ENCODE measurements at regions not wholly inside any gene's neighbourhood (a gene's known extent, or its start where the extent isn't known, plus 50 kb on each side); places are given as distances from the start of the nearest gene placed in this dataset.

DNA sequence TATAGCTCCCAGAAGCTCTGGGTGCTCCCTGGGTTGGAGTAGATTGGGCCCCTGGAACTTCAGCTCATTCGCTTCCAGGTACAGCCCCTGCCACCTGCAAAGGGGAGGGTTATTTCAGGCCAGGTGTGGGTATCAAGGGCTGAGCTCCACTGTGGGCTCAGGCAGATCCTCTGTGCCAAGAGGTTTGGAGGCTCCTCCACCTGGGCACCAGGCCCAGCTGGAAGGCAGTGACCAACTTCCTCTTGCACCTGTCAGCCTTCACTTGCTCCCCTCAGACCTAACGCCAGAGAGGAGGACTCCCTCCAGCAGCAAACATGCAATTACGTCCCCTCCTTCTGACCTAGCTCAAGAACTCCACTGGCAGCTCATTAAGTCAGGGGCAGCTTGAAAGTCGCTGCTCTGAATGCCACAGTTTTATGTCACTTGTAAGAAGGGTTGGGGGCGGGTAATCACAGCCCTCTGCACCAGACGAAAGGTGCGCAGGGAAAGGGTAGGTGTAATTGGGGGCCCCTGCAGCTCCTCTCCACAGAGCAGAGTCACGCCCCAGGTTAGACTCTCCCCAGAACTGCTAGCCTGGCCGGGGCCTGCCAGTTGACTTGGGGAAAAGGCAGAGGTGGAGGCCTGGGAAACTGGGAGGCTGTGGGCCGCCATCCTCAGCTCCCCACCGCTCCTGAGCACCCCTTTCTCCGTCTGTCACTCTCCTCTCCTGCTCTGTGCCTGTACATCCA is 125.0 kb upstream of the TMPRSS2 start:
- DNase-seq (ENCODE audit: low spot score): no peak

DNA sequence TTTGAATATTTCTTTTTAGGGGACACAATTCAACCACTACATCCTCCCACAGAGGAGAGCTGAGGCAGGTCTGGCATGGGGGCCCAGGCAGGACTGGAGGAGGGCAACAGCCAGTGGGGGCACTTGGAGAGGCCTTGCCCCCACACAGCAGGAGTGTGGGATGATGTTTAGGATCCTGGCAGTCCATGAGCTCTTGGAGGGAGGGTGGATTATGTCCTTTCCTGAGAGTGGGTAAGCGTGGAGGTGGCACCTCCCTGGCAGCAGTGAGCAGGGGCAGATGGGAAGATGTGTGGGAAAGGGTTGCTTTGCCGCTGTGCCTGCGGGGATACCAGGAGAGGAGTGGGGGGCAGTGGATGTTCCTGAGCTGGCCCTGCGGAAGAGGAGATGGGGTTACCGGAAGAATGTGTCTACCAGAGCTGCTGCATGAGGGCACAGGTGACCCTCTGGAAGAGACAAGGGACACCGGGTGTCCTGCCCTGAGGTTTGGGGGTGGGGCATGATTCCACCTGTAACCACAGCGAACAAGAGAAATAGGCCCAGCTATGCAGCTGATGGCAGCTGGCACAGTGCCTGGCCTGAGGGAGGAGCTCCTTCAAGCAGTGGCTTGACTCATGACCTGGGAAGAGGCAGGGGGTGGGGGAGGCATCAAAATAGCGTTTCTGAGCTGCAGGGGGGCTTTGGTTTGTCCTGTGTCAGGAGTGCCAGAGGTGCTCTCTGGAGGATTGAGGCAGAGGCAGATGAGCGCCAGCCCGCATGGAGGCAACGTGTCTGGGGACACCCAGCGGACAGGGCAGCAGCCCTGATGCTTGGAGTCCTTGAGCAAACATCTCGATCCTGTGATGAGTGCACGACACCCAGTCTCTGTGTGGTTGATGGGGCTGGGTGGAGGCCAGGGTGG is 123.9 kb upstream of the TMPRSS2 start:
- no peak for DNase-seq (ENCODE audit: low spot score)

DNA sequence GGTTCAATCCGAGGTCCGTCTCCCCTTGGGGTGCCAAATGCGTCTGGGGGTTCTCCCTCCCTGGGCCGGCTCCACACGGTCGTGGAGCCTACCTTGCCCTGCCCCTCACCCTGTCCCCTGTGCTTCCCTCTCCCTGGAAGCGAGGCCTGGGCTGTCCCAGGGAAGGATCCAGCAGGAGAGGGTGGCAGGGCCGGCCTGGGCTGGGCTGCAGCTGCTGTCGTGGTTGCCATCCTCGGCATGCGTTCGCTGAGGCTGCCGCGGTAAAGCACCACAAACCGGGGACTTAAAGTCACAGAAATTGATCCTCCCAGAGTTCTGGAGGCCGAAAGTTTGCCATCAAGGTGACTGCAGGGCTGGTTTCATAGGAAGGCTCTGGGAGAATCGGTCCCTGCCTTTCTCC is 123.0 kb upstream of the TMPRSS2 start:
- DNase-seq (ENCODE audit: low spot score): no peak

DNA sequence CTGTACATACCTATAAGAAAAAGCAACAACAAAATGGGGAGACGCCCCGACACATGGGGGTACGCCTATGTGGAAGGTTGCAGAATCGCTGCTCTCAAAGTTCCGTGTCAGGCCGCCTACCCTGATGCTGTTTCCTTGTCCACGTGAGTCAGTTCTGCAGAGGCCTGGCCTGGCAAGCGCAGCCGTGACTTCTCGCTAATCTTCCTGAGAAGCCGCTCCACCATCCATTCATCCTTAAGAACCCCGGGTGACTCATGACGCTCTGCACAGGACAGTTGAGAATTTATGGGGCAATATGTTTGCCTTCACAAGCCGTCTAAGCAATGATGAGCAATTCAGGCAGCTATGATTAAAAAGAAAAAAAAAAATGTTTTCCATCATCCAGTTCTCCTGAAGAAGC is 122.3 kb upstream of the TMPRSS2 start:
- DNase-seq (ENCODE audit: low spot score): no peak

DNA sequence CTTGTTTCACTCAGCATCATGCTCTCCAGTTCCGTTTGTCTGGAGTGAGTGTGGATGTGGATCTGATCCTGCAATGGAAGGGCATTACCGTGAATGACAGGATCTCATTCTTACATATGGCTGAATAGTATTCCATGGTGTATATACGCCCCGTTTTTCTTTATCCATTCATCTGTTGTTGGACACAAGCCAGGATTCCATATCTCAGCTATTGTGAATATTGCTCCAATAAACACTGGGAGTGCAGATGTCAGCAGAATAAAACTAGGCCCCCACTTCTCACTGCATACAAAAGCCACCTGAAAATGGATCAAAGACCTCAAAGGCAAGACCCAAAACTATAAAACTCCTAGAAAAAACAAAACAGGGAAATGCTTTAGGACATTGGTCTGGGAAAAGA is 120.3 kb upstream of the TMPRSS2 start:
- no peak for DNase-seq (ENCODE audit: low spot score)

DNA sequence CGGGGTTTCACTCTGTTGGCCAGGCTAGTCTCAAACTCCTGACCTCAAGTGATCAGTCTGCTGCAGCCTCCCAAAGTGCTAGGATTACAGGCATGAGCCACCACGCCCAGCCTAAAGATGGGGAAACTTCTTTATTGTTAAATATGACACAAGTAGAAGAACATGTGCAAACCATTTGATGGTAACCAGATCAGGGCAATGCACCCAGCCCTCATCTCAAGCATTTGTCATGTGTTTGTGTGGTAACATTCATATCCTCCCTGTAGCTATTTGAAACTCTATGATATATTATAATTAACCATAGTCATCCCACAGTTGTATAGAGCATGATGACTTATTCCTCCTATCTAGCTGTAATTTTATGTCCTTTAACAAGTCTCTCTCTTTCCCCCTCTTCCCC is 119.5 kb upstream of the TMPRSS2 start:
- DNase-seq (ENCODE audit: low spot score): no peak

DNA sequence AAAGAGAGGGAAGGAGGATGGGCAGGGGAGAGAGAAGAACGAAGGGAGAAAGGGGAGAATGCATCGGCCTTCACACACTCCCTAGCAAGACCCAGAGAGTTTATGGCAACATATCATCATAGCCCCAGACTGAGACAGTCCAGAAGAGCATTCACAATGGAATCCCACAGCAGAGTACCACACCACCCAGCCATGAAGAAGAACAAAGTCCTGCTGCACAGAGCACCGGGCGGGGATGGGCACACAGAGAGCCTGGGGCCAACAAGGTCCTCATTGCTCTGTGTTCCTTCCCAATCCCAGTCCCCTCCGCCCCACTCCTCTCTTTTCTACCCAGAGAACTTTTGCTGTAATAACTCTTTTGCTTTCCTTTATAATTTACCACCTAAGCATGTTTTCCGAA is 118.1 kb upstream of the TMPRSS2 start:
- DNase-seq (ENCODE audit: low spot score): no peak

DNA sequence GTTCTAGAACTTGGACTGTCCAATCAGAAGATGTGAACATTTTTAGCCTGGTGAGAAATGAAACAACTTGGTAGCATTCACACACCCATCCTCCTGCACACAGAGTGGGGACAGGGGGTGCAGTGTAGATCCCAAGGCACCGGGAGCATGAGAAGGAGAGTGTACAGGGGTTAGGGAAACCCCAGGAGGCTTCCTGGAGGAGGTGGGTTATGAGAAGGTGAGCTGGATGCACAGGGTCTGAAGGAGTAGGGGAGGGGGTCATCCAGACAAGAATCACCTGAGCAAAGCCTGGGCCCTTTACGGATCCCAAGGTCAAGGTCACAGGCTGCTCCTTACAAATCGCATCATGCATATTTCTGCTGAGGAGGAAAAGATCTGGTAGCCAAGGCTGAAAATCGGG is 117.5 kb upstream of the TMPRSS2 start:
- DNase-seq (ENCODE audit: low spot score): no peak

DNA sequence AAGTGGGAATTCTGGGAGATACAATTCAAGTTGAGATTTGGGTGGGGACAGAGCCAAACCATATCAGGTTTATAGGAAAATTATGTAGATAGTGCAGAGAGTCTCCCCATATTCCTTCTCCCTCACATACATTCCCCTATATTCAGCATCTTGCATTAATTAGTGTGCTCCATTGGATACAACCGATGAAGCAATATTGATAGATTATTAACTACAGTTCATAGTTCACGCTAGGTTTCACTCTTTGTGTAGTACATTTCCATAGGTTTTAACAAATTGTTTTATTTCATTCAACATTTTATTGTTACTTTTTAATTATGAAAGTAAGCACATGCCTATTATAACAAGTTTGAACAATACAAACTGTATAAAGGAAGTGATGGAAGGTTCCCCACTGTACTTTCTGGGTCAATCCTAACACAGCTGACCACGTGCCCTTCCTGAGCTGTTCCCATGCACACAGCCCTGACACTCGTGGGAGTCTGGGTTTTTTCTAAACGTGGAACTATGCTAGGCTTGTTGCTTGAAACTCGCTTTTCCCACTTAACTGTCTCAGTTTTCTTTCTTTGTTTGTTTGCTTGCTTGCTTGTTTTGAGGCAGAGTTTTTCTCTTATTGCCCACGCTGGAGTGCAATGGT is 116.8 kb upstream of the TMPRSS2 start:
- DNase-seq (ENCODE audit: low spot score): no peak

DNA sequence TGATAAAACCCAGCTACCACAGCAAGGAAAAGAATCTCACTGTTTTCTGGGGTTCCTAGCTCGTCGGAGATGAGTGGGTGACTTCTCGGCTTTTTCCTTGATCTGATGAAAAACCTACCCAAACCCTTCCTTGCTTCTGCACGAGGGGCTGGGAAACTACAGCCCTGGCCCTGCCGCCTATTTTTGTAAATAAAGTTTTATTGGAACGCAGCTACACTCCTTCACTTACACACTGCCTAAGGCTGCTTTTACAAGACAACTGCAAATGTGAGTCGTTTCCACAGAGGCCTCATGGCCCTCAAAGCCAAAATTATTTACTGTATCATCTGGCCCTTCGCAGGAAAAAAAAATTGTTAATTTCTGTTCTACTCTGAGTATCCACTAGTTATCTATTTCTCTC is 116.0 kb upstream of the TMPRSS2 start:
- no peak for DNase-seq (ENCODE audit: low spot score)

DNA sequence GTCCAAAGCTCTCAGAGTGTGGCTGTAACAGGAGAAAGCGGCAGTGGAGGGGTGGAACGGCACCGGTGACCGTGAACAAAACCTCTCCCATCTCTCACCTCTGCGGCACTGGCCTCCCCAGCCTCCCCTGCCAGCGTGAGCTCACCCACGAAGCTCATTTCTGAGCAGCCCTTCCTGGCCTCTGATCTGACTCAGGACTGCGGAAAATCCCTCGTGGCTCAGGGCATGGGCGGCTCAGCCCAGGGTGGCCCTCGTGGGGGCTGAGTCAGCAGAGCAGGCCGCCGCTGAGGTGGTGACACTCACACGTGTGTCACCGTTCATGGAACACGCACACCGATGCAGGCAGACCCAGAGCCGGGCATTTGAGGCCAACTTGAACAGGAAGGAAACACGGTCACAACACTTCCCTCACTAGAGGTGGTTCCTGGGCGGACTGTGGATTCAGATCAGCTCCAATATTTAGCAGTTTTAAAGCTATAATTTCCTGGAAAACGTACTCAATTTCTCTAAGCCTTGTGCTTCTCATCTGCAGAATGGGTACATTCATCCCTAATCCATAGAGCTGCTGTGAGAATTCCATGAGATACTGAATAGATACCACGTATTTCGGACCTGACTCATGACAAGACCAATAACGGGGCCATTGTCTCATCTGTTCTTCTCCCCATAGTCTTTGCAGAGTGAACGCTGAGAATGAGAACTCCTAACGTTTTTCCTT is 115.0 kb upstream of the TMPRSS2 start:
- no peak for DNase-seq (ENCODE audit: low spot score)

DNA sequence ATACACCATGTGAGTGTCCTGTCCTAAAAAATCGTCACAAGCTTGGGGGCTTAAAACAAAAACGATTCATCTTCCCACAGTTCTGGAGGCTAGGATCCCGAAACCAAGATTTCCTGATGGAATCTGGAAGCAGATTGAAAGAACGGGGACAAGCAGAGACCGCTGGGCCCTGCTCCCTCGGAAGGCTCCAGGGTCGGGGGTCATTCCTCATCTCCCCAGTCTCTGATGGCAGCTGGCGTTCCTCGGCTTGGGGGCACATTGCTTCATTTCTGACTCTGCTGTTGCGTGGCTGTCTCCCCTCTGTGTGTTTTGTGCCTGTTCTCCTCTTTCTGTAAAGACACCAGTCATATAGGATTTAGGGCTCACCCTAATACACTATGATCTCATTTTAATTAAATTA is 114.2 kb upstream of the TMPRSS2 start:
- no peak for DNase-seq (ENCODE audit: low spot score)

DNA sequence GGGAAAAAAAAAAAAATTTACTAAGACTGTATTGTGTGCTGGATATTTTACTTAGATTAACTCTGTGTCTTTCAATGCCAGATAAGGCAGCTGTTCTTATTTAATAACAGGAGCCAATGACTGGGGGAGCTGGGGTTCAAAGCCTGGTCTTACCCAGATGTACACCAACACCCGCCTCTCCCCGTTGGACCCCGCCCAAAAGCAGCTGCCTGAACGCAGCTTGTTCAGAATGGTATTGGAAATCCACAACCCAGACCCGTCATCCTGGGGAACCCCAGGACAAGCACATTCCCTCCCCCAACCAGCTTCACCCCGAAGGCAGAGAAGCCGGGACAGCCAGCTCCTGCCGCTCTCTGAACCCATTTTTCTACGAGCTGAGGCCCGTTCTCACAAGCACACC is 113.6 kb upstream of the TMPRSS2 start:
- no peak for DNase-seq (ENCODE audit: low spot score)

DNA sequence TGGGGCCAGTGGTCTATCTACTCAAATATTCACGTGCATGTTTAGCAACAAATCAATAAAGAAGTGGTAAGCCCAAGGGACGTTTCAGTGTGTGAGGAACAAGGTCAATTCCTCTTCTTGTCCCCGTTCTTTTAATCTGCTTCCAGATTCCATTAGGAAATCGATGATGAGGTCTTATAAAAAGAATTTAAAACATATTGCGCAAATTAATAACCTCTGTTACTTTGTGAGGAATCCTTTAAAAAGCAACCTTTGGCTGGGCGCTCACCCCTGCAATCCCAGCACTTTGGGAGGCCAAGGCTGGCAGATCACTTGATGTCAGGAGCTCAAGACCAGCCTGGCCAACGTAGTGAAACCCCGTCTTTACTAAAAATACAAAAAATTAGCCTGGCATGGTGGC is 113.0 kb upstream of the TMPRSS2 start:
- no peak for DNase-seq (ENCODE audit: low spot score)

DNA sequence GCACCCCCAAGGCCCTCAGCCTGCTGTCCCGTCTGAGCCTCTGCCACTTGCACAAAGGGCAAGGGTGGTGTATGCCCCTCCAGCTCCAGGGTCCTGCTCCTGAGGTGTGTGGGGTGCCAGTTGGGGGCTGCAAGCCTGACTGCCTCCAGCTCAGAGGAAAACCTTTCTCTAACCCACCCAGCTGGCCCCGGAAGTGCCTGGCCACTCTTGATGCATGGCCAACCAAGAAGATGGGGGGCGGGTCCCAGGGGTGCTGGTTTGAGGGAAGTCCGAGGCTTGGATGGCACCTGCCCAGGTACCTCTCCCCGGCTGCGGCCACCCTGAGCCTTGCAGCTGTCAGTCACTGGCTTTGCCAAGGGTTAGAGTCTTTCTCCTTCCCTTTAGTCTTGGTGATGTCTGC is 112.6 kb upstream of the TMPRSS2 start:
- DNase-seq (ENCODE audit: low spot score): no peak

DNA sequence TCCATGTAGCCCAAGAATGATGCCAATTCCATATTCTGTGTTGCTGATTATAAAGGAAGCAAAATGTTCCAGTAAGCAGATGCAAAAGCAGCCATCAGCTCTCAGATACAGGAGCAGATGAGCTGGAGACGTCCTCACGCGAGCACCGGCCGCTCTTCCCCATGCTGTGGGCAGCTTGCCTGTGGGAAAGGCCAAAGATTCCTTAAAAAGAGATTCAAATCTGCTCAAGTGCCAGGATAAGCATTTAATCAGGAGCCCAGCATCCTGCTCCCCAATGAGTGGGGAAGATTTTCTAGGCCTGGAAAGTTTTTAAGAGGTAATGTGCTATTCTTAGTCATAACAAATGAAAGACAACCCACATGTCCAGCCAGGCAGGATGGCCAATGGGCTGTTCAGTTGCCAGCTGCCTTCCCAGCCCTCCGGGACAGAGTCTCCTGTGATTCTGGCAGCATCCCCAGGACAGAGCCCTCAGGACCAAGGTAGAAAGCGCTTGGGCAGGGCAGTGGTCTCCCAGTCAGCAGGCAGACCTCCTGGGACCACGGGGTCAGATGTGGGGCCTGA is 108.2 kb upstream of the TMPRSS2 start:
- no peak for DNase-seq (ENCODE audit: low spot score)

DNA sequence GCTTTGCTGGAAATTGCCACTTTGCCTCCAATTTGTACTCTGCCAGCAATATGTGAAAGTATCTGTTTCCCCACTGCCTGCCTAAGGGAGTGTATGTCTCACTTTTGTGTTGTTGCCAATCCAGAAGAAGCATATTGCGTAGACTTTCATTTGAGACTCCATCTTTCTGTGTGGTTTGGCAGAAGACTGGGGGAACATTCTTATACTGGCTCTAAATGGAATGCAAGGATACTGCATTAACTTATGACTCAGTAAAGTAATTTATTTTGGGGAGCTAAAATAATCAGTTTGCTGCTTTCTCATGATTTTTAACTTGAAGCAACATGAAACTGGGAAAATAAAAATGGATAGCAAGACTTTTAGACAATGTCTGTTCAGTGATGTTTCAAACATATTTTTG is 107.7 kb upstream of the TMPRSS2 start:
- DNase-seq (ENCODE audit: low spot score): no peak

DNA sequence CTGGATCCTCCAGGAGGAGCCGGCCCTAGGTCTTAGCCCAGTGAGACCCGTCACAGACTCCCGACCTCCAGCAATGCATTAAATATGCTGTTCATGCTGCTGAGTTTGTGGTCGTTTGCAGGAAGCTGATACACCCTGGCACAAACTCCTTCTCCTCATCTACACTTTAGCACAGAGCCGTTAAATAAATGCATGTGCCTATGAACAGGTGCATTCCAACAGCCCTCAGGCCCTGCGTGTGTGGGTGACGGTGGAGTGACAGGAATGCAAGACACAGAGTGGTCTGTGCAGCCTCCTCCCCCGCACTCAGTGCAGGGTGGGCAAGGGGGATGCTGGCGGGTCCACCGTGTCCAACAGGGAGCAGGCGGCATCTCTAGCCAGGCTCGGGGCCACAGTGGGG is 106.6 kb upstream of the TMPRSS2 start:
- DNase-seq (ENCODE audit: low spot score): no peak

DNA sequence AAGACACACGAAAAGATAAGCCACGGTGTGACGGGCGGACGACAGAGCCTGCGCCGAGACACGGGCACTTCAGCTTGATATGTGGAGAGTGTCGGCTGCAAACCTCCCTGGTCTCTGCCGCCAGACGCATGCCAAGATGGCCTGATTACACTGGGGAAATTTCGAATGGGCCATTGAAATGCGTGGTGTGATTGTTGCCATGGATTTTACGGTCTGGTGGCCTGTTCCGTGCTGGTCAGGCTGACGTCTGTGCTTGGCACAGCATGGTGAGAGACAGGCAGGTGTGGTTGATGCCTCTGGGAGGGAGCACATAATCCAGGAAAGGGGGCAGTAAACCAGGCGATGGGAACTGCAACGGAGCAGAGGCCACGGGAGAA is 105.6 kb upstream of the TMPRSS2 start:
- DNase-seq (ENCODE audit: low spot score): no peak

DNA sequence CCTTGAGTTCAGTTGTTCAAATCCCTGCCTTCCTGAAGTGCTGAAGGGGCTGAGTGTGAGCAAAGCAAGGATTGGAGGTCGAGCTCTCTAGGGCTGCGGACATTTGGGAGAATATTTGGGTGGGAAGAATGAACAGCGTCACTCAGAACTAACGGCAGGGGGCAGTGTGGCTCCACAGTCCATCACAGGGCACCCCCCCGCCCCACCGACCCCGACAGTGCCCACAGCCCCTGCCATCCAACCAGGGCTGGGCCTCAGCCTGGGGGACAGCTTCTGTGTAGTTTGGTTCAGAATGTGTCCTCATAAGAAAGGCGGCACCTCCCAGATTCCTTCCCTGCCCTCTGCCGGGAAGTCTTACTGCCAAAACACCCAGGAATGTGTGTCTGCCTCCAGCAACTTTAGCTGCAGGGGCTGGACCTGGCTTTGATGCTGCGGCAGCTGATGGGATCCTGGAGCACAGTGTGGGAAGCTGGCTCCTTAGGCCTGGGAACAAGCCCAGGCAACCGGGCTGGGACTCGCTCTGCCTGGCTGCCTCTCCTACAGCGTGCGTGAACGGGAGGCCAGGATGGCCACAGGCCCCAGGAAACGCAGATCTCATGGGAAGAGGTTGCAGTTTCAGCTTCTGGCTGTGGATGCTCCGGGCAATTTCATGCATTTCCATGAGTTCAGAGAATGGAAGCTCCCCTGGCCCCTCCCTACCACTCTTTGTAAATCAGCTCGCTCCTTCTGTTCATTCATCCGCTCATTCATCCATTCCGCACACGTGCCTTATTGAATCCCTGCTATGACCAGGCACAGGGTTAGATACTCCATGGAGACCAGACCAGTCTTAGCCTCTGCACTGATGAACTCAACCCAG is 104.9 kb upstream of the TMPRSS2 start:
- no peak for DNase-seq (ENCODE audit: low spot score)

DNA sequence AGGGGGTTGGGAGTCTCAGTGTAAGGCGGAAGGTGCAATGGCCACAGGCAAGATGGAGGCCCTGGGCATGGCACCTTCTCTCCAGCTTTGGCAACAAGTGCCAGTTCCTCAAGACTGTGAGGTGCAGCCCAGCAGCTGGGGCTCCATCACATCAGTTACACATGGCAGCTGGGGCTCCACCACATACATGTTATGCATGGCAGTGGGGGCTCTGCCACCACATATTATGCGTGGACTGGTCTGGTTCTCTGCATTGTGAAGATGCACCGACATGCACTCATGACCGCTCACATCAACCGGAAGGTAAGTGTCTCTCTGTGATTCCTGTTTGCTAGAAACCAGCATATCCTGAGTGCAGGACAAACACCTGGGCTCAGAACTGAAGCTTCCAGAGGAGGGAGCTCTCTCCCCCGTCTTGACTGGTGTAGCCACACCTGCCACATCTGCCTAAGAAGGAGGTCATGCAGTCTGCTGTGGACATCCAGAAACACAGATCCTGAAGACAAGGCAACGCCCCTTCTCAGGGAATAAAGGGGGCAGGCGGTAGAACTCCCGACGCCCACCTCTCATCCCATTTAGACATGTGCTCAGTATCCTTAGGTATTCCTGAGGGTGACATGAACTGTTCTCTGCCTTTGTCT is 104.1 kb upstream of the TMPRSS2 start:
- no peak for DNase-seq (ENCODE audit: low spot score)
